ENCODE measurements at regions not wholly inside any gene's neighbourhood (a gene's known extent, or its start where the extent isn't known, plus 50 kb on each side); places are given as distances from the start of the nearest gene placed in this dataset.

DNA sequence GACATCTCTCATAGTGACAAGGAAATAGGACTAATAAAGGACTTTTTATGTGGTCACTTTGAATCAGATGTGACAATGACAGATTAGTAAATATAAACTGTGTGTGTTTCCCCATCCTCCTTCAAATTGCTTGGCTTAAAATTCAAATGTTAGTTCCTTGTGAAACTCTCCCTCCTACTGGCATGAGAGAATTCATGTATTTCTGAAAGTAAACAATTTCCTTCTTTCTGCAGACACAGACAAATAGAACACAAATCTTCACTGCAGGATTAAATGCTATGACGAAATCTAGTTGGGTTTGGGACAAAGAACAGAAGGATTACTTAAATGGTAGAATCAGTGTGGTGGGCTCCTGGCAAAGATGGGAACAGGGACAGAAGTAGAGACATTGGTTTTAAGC, 328.7 kb upstream of the FAM98A start:
- TF ChIP-seq, protein P1, sequence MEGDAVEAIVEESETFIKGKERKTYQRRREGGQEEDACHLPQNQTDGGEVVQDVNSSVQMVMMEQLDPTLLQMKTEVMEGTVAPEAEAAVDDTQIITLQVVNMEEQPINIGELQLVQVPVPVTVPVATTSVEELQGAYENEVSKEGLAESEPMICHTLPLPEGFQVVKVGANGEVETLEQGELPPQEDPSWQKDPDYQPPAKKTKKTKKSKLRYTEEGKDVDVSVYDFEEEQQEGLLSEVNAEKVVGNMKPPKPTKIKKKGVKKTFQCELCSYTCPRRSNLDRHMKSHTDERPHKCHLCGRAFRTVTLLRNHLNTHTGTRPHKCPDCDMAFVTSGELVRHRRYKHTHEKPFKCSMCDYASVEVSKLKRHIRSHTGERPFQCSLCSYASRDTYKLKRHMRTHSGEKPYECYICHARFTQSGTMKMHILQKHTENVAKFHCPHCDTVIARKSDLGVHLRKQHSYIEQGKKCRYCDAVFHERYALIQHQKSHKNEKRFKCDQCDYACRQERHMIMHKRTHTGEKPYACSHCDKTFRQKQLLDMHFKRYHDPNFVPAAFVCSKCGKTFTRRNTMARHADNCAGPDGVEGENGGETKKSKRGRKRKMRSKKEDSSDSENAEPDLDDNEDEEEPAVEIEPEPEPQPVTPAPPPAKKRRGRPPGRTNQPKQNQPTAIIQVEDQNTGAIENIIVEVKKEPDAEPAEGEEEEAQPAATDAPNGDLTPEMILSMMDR (IDR thresholded peaks at IDR 0.05; ENCODE audit: borderline replicate concordance, extremely low read depth, insufficient read depth): no peak
- no peaks in the 10 kb centered on the region for H3K36me3 ChIP-seq (ENCODE audit: control insufficient read depth in 2 of 3, insufficient read depth in 3 of 3, low read length in 3 of 3)
- FAIRE-seq (no peak), DNase-seq (no peak)
- no peak overlapping the region for H3K4me3 ChIP-seq (ENCODE audit: low read length in 3 of 3)
- no peaks in the 10 kb centered on the region for H3K9me3 ChIP-seq (ENCODE audit: control insufficient read depth in 2 of 3, insufficient read depth in 1 of 3, low read length in 3 of 3)
- no peaks in the 10 kb centered on the region for H3K27me3 ChIP-seq (ENCODE audit: control insufficient read depth, insufficient read depth, low read length)
- no peak overlapping the region for H3K9ac ChIP-seq (ENCODE audit: low read length in 3 of 3)
- H3K27ac ChIP-seq (ENCODE audit: low read depth in 2 of 2, low read length in 2 of 2): no peak overlapping the region
- intact Hi-C loops (cut with DNase I): no loop called here
- H3K4me1 ChIP-seq (ENCODE audit: control insufficient read depth in 2 of 3, insufficient read depth in 2 of 3, low read depth in 1 of 3, low read length in 3 of 3): no peaks in the 10 kb centered on the region

DNA sequence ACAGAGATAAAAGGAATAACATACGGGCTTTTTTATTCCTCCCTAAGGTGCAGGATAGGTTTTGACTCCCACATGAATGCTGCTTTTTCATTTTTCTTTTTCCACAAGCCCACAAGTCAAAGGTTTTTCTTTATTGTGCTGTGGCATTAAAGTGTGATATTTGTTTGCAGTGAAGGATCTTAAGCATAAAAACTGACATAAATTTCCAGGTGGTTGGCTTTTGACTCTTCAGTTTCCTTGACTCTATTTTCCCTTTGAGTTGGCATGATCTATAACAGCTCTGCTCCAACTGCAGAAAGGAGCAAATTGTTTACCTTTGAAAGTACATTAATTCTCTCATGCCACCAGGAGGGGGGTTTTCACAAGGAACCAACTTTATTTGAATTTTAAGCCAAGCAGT, 326.2 kb upstream of the FAM98A start:
- no peak overlapping the region for H3K27ac ChIP-seq (ENCODE audit: low read depth in 2 of 2, low read length in 2 of 2)
- no peaks in the 10 kb centered on the region for H3K36me3 ChIP-seq (ENCODE audit: control insufficient read depth in 2 of 3, insufficient read depth in 3 of 3, low read length in 3 of 3)
- no peaks in the 10 kb centered on the region for H3K9me3 ChIP-seq (ENCODE audit: control insufficient read depth in 2 of 3, insufficient read depth in 1 of 3, low read length in 3 of 3)
- H3K9ac ChIP-seq (ENCODE audit: low read length in 3 of 3): no peak overlapping the region
- TF ChIP-seq, protein P1 (IDR thresholded peaks at IDR 0.05; ENCODE audit: borderline replicate concordance, extremely low read depth, insufficient read depth): no peak
- H3K27me3 ChIP-seq (ENCODE audit: control insufficient read depth, insufficient read depth, low read length): no peaks in the 10 kb centered on the region
- H3K4me3 ChIP-seq (ENCODE audit: low read length in 3 of 3): no peak overlapping the region
- intact Hi-C loops (cut with DNase I): no loop called here
- FAIRE-seq: no peak
- peak in 1 of 5 donors; percentile 31 for DNase-seq
- no peaks in the 10 kb centered on the region for H3K4me1 ChIP-seq (ENCODE audit: control insufficient read depth in 2 of 3, insufficient read depth in 2 of 3, low read depth in 1 of 3, low read length in 3 of 3)

DNA sequence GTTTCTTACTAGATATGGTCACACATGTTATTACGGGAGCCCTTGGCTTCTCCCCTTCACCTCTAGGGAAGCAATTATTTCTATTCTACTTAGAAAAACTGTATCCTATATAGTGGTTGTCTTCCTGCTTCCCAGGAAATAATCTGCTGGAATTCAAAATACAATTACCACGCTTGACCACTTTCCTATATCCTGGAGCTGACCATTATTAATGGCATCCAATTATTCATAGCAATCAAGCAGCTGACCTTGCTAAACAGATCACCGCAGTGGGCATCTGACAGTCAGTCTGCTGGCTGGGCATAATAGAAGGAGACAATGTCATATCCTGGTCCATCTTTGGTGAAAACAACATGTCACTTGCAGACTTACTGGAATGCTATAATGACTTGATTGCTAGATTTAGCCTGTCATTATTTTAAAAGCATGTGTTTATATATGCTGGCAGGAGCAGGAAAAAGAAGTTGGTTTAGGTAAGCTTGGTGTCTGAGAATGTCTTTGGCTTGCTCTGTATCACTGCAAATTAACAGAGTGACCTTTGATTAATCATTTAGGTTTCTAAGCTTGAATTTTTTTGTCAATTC, 325.6 kb upstream of the FAM98A start:
- no peak overlapping the region for H3K27ac ChIP-seq (ENCODE audit: low read depth in 2 of 2, low read length in 2 of 2)
- FAIRE-seq: no peak
- no peak overlapping the region for H3K9ac ChIP-seq (ENCODE audit: low read length in 3 of 3)
- no peaks in the 10 kb centered on the region for H3K27me3 ChIP-seq (ENCODE audit: control insufficient read depth, insufficient read depth, low read length)
- peak in 2 of 5 donors; percentile 11 to 16 for DNase-seq
- TF ChIP-seq, protein P1 (IDR thresholded peaks at IDR 0.05; ENCODE audit: borderline replicate concordance, extremely low read depth, insufficient read depth): no peak
- H3K36me3 ChIP-seq (ENCODE audit: control insufficient read depth in 2 of 3, insufficient read depth in 3 of 3, low read length in 3 of 3): no peaks in the 10 kb centered on the region
- H3K9me3 ChIP-seq (ENCODE audit: control insufficient read depth in 2 of 3, insufficient read depth in 1 of 3, low read length in 3 of 3): no peaks in the 10 kb centered on the region
- H3K4me3 ChIP-seq (ENCODE audit: low read length in 3 of 3): no peak overlapping the region
- intact Hi-C loops (cut with DNase I): no loop called here
- H3K4me1 ChIP-seq (ENCODE audit: control insufficient read depth in 2 of 3, insufficient read depth in 2 of 3, low read depth in 1 of 3, low read length in 3 of 3): no peaks in the 10 kb centered on the region

DNA sequence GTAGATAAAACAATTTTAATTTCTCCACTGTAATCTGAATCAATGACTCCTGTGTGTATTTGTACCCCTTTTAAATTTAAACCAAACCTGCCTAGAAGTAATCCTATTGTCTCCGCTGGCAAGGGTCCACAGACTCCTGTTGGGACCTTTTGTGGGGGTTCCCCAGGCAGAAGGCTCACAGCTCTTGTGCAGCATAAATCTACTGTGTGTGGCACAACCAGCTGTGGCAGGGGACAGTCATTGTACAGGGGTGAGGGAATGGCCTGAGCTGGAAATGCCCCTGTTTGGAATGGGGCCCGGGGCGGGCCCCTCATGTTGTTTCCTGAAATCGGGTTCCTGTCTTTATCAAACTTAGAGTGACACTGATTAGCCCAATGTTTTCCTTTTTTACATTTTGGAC, 318.2 kb upstream of the FAM98A start:
- Histone ChIP-seq H3K27ac (ENCODE audit: low read depth in 2 of 2, low read length in 2 of 2) (no peak overlapping the region), H3K4me3 (ENCODE audit: low read length in 3 of 3) (no peak overlapping the region), H3K27me3 (ENCODE audit: control insufficient read depth, insufficient read depth, low read length) (no peaks in the 10 kb centered on the region), H3K4me1 (ENCODE audit: control insufficient read depth in 2 of 3, insufficient read depth in 2 of 3, low read depth in 1 of 3, low read length in 3 of 3) (no peaks in the 10 kb centered on the region), H3K36me3 (ENCODE audit: control insufficient read depth in 2 of 3, insufficient read depth in 3 of 3, low read length in 3 of 3) (no peaks in the 10 kb centered on the region), H3K9me3 (ENCODE audit: control insufficient read depth in 2 of 3, insufficient read depth in 1 of 3, low read length in 3 of 3) (no peaks in the 10 kb centered on the region), H3K9ac (ENCODE audit: low read length in 3 of 3) (no peak overlapping the region)
- FAIRE-seq (no peak), DNase-seq (peak in 1 of 5 donors; percentile 13)
- TF ChIP-seq, protein P1 (IDR thresholded peaks at IDR 0.05; ENCODE audit: borderline replicate concordance, extremely low read depth, insufficient read depth): no peak
- intact Hi-C loops (cut with DNase I): no loop called here

All from kidney (tissue), 13 donors.